ENCODE measurements at regions not wholly inside any gene's neighbourhood (a gene's known extent, or its start where the extent isn't known, plus 50 kb on each side); places are given as distances from the start of the nearest gene placed in this dataset.

GRCh38 chr15:39016706-39017105 is 452.1 kb upstream of the RASGRP1 start:
- TF ChIP-seq CTCF (IDR thresholded peaks at IDR 0.05) (no peak), POLR2A (IDR thresholded peaks at IDR 0.05) (no peak)

Measured in esophagus squamous epithelium (tissue), 4 donors.